IPS-18c (cell line): ENCODE measurements at regions not wholly inside any gene's neighbourhood (a gene's known extent, or its start where the extent isn't known, plus 50 kb on each side); places are given as distances from the start of the nearest gene placed in this dataset.

Experiments used
- H3K4me3 ChIP-seq: 2 replicates; pipeline ENCODE4 v1.7.0; 2013; ENCODE audit warnings: low read depth, mild to moderate bottlenecking, low read length, moderate library complexity; ENCODE audit not compliant: insufficient read depth
- H3K9me3 ChIP-seq: one replicate; pipeline ENCODE4 v1.6.1; 2013; ENCODE audit warnings: mild to moderate bottlenecking, low read length, moderate library complexity; ENCODE audit not compliant: control insufficient read depth, insufficient read depth

- Histone ChIP-seq H3K4me3 (no peak overlapping the region), H3K9me3 (no peaks in the 10 kb centered on the region)
These were observed 187.3 kb downstream of the NDFIP2 start for GRCh38 chr13:79668201-79668752.

- Histone ChIP-seq H3K4me3 (no peak overlapping the region), H3K9me3 (no peaks in the 10 kb centered on the region)
These were observed 186.8 kb downstream of the NDFIP2 start for GRCh38 chr13:79667771-79668170.

GRCh38 chr13:79663977-79664636 is 183.2 kb downstream of the NDFIP2 start:
- Histone ChIP-seq H3K4me3 (no peak overlapping the region), H3K9me3 (no peaks in the 10 kb centered on the region)

GRCh38 chr13:79663435-79663834 is 182.5 kb downstream of the NDFIP2 start:
- H3K9me3 ChIP-seq: no peaks in the 10 kb centered on the region
- H3K4me3 ChIP-seq: no peak overlapping the region

- no peak overlapping the region for H3K4me3 ChIP-seq
- no peaks in the 10 kb centered on the region for H3K9me3 ChIP-seq
These were observed 181.9 kb downstream of the NDFIP2 start for GRCh38 chr13:79662882-79663281.

- no peak overlapping the region for H3K4me3 ChIP-seq
- H3K9me3 ChIP-seq: no peaks in the 10 kb centered on the region
These were observed 179.4 kb downstream of the NDFIP2 start for GRCh38 chr13:79660361-79660760.

GRCh38 chr13:79659121-79659521 is 178.2 kb downstream of the NDFIP2 start:
- Histone ChIP-seq H3K9me3 (no peaks in the 10 kb centered on the region), H3K4me3 (no peak overlapping the region)

- H3K9me3 ChIP-seq: no peaks in the 10 kb centered on the region
- 0 out of 2 replicates have a peak overlapping the region, but pooled peaks have one; percentile 11 for H3K4me3 ChIP-seq
These were observed 177.5 kb downstream of the NDFIP2 start for GRCh38 chr13:79658333-79658975.

GRCh38 chr13:79655509-79655908 is 174.6 kb downstream of the NDFIP2 start:
- H3K9me3 ChIP-seq: no peaks in the 10 kb centered on the region
- no peak overlapping the region for H3K4me3 ChIP-seq

GRCh38 chr13:79654520-79654919 is 173.6 kb downstream of the NDFIP2 start:
- no peak overlapping the region for H3K4me3 ChIP-seq

GRCh38 chr13:79650688-79651087 is 169.7 kb downstream of the NDFIP2 start:
- Histone ChIP-seq H3K9me3 (no peaks in the 10 kb centered on the region), H3K4me3 (no peak overlapping the region)

More at GRCh38 chr13:79654520-79654919, 173.6 kb downstream of the NDFIP2 start:
- no peaks in the 10 kb centered on the region for H3K9me3 ChIP-seq

- no peaks in the 10 kb centered on the region for H3K9me3 ChIP-seq
- H3K4me3 ChIP-seq: no peak overlapping the region
These were observed 167.2 kb downstream of the NDFIP2 start for GRCh38 chr13:79648191-79648590.

- no peak overlapping the region for H3K4me3 ChIP-seq
These were observed 166.6 kb downstream of the NDFIP2 start for GRCh38 chr13:79647533-79647932.

GRCh38 chr13:79646880-79647279 is 165.9 kb downstream of the NDFIP2 start:
- Histone ChIP-seq H3K9me3 (no peaks in the 10 kb centered on the region), H3K4me3 (no peak overlapping the region)

More at GRCh38 chr13:79647533-79647932, 166.6 kb downstream of the NDFIP2 start:
- no peaks in the 10 kb centered on the region for H3K9me3 ChIP-seq

- no peaks in the 10 kb centered on the region for H3K9me3 ChIP-seq
These were observed 164.6 kb downstream of the NDFIP2 start for GRCh38 chr13:79645569-79645968.

GRCh38 chr13:79642596-79642995 is 161.6 kb downstream of the NDFIP2 start:
- Histone ChIP-seq H3K9me3 (no peaks in the 10 kb centered on the region), H3K4me3 (no peak overlapping the region)

More at GRCh38 chr13:79645569-79645968, 164.6 kb downstream of the NDFIP2 start:
- no peak overlapping the region for H3K4me3 ChIP-seq

GRCh38 chr13:79637133-79637763 is 156.3 kb downstream of the NDFIP2 start:
- no peaks in the 10 kb centered on the region for H3K9me3 ChIP-seq

More at GRCh38 chr13:79637133-79637763, 156.3 kb downstream of the NDFIP2 start:
- H3K4me3 ChIP-seq: no peak overlapping the region
